ENCODE measurements at regions not wholly inside any gene's neighbourhood (a gene's known extent, or its start where the extent isn't known, plus 50 kb on each side); places are given as distances from the start of the nearest gene placed in this dataset.

- no peak overlapping the region for H3K56ac ChIP-seq (ENCODE audit: insufficient read length, low read depth, low read length)
- H4K91ac ChIP-seq (ENCODE audit: insufficient read length, low read depth, low read length), result no peak overlapping the region
- H3K4me2 ChIP-seq (ENCODE audit: insufficient read depth, insufficient read length, low read length), result no peak overlapping the region
- no peak overlapping the region for H4K8ac ChIP-seq (replicated peaks; ENCODE audit: insufficient read length, low read depth, low read length)
- no peak overlapping the region for H3K9ac ChIP-seq (ENCODE audit: extremely low read depth, insufficient read length, low read length)
- no peaks in the 10 kb centered on the region for H3K79me1 ChIP-seq (ENCODE audit: insufficient read depth, low read depth, low read length, poor library complexity, severe bottlenecking)
- H2AK5ac ChIP-seq (ENCODE audit: insufficient read length, low read length), result no peak overlapping the region
- Mint-ChIP-seq H3K4me3 (no peak overlapping the region), H3K36me3 (ENCODE audit: insufficient read depth in 1 of 3, low read depth in 3 of 3) (peaks cover 0 to 10% (median 4%) of the 10 kb centered on the region in 3 experiments; a peak in 5 of 7 replicates), H3K9me3 (peaks cover 0 to 2% of the 10 kb centered on the region in 2 experiments; a peak in 1 of 5 replicates), H3K27me3 (ENCODE audit: low read depth) (no peaks in the 10 kb centered on the region; the same call in 1 of the 2 replicates), H3K4me1 (peaks cover 12 to 13% of the 10 kb centered on the region in 2 experiments), H3K27ac (no peak overlapping the region)
- H2BK120ac ChIP-seq (ENCODE audit: low read depth, low read length, poor library complexity, severe bottlenecking), result no peak overlapping the region
- TF ChIP-seq, protein P1, sequence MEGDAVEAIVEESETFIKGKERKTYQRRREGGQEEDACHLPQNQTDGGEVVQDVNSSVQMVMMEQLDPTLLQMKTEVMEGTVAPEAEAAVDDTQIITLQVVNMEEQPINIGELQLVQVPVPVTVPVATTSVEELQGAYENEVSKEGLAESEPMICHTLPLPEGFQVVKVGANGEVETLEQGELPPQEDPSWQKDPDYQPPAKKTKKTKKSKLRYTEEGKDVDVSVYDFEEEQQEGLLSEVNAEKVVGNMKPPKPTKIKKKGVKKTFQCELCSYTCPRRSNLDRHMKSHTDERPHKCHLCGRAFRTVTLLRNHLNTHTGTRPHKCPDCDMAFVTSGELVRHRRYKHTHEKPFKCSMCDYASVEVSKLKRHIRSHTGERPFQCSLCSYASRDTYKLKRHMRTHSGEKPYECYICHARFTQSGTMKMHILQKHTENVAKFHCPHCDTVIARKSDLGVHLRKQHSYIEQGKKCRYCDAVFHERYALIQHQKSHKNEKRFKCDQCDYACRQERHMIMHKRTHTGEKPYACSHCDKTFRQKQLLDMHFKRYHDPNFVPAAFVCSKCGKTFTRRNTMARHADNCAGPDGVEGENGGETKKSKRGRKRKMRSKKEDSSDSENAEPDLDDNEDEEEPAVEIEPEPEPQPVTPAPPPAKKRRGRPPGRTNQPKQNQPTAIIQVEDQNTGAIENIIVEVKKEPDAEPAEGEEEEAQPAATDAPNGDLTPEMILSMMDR (conservative IDR thresholded peaks at IDR 0.05), result no peak
- H2AFZ ChIP-seq (ENCODE audit: low read length), result no peak overlapping the region
- no peak overlapping the region for H2BK5ac ChIP-seq (ENCODE audit: insufficient read length, low read length)
- H3T11ph ChIP-seq (ENCODE audit: low read length), result no peak overlapping the region
- H3K4me1 ChIP-seq (ENCODE audit: insufficient read depth, low read length), result no peaks in the 10 kb centered on the region; the same call in 1 of the 2 replicates
- no CpG with 5 or more reads among the region's 3 CpGs for WGBS (ENCODE audit: extremely low coverage, insufficient read length, low lambda C conversion rate)
- H3K27me3 ChIP-seq (ENCODE audit: insufficient read depth, low read length), result no peaks in the 10 kb centered on the region
- H2BK12ac ChIP-seq (ENCODE audit: insufficient read length, low read depth, low read length), result no peak overlapping the region
- no peaks in the 10 kb centered on the region for H3K79me2 ChIP-seq (ENCODE audit: insufficient read depth, low read length)
- no peaks in the 10 kb centered on the region for H3K23me2 ChIP-seq (ENCODE audit: insufficient read length, low read depth, low read length, poor library complexity, severe bottlenecking)
- no peak overlapping the region for H3K23ac ChIP-seq (ENCODE audit: insufficient read length, low read depth, low read length)
- H3K18ac ChIP-seq (ENCODE audit: insufficient read length, low read depth, low read length), result no peak overlapping the region
- H3K14ac ChIP-seq (ENCODE audit: insufficient read depth, low read length), result no peak overlapping the region
- H4K5ac ChIP-seq (ENCODE audit: insufficient read length, low read depth, low read length), result no peak overlapping the region
- H2BK15ac ChIP-seq (ENCODE audit: low read depth, low read length), result no peak overlapping the region
- H4K20me1 ChIP-seq (ENCODE audit: control insufficient read depth, insufficient read depth, insufficient read length), result no peaks in the 10 kb centered on the region
- H2BK20ac ChIP-seq (ENCODE audit: low read depth, low read length, poor library complexity, severe bottlenecking), result no peak overlapping the region
- H3K9me3 ChIP-seq (ENCODE audit: control insufficient read depth, low read depth, low read length), result no peaks in the 10 kb centered on the region
- H3K27ac ChIP-seq (ENCODE audit: insufficient read length, low read depth, low read length), result no peak overlapping the region
- H3K4ac ChIP-seq (ENCODE audit: low read depth, low read length), result no peak overlapping the region
- no peak for DNase-seq
Measured at GRCh38 chr13:86052141-86052540, 252.9 kb upstream of the SLITRK6 start.

All from H9 (cell line).